ENCODE measurements at regions not wholly inside any gene's neighbourhood (a gene's known extent, or its start where the extent isn't known, plus 50 kb on each side); places are given as distances from the start of the nearest gene placed in this dataset.

GRCh38 chr2:226130192-226130591 is 669.4 kb downstream of the IRS1 start:
- H3K4me3 ChIP-seq (ENCODE audit: low read depth, low read length) = no peak overlapping the region
- TF ChIP-seq CTCF (IDR thresholded peaks at IDR 0.05; ENCODE audit: borderline replicate concordance, insufficient read depth, low read depth, low read length) = no peak

GRCh38 chr2:226127682-226128081 is 671.9 kb downstream of the IRS1 start:
- H3K4me3 ChIP-seq (ENCODE audit: low read depth, low read length) = no peak overlapping the region
- TF ChIP-seq CTCF (IDR thresholded peaks at IDR 0.05; ENCODE audit: borderline replicate concordance, insufficient read depth, low read depth, low read length) = no peak

- TF ChIP-seq CTCF (IDR thresholded peaks at IDR 0.05; ENCODE audit: borderline replicate concordance, insufficient read depth, low read depth, low read length) = no peak
These were observed 673.5 kb downstream of the IRS1 start for GRCh38 chr2:226126104-226126503.

GRCh38 chr2:226125176-226125883 is 674.3 kb downstream of the IRS1 start:
- TF ChIP-seq CTCF (IDR thresholded peaks at IDR 0.05; ENCODE audit: borderline replicate concordance, insufficient read depth, low read depth, low read length) = no peak
- H3K4me3 ChIP-seq (ENCODE audit: low read depth, low read length) = no peak overlapping the region

More at GRCh38 chr2:226126104-226126503, 673.5 kb downstream of the IRS1 start:
- no peak overlapping the region for H3K4me3 ChIP-seq (ENCODE audit: low read depth, low read length)

GRCh38 chr2:226124548-226125011 is 675.0 kb downstream of the IRS1 start:
- TF ChIP-seq CTCF (IDR thresholded peaks at IDR 0.05; ENCODE audit: borderline replicate concordance, insufficient read depth, low read depth, low read length) = no peak
- H3K4me3 ChIP-seq (ENCODE audit: low read depth, low read length) = no peak overlapping the region

GRCh38 chr2:226123300-226123699 is 676.3 kb downstream of the IRS1 start:
- no peak for TF ChIP-seq CTCF (IDR thresholded peaks at IDR 0.05; ENCODE audit: borderline replicate concordance, insufficient read depth, low read depth, low read length)
- H3K4me3 ChIP-seq (ENCODE audit: low read depth, low read length) = no peak overlapping the region

- no peak overlapping the region for H3K4me3 ChIP-seq (ENCODE audit: low read depth, low read length)
- TF ChIP-seq CTCF (IDR thresholded peaks at IDR 0.05; ENCODE audit: borderline replicate concordance, insufficient read depth, low read depth, low read length) = no peak
These were observed 677.6 kb downstream of the IRS1 start for GRCh38 chr2:226122041-226122440.

Data from GM12875 (cell line).